ENCODE measurements at regions not wholly inside any gene's neighbourhood (a gene's known extent, or its start where the extent isn't known, plus 50 kb on each side); places are given as distances from the start of the nearest gene placed in this dataset.

- TF ChIP-seq CTCF (conservative IDR thresholded peaks at IDR 0.05; ENCODE audit: low read depth, low read length) (no peak), EZH2 (IDR thresholded peaks at IDR 0.05; ENCODE audit: borderline replicate concordance, low read depth, low read length, poor library complexity, severe bottlenecking) (no peak)
Observed at GRCh38 chr14:48125654-48126053, 450.2 kb upstream of the MDGA2 start.
